ENCODE measurements at regions not wholly inside any gene's neighbourhood (a gene's known extent, or its start where the extent isn't known, plus 50 kb on each side); places are given as distances from the start of the nearest gene placed in this dataset.

GRCh38 chr16:25395528-25395927, 137.9 kb upstream of the ZKSCAN2 start:
- H3K4me1 ChIP-seq: no peaks in the 10 kb centered on the region
- TF ChIP-seq POLR2AphosphoS5 (IDR thresholded peaks at IDR 0.05): no peak
- no peak for TF ChIP-seq EP300 (IDR thresholded peaks at IDR 0.05)
- no peak for TF ChIP-seq POLR2A (IDR thresholded peaks at IDR 0.05; ENCODE audit: low read depth)
- TF ChIP-seq CTCF (IDR thresholded peaks at IDR 0.05): no peak
- H3K27me3 ChIP-seq: no peaks in the 10 kb centered on the region
- peaks cover 0 to 15% (median 1%) of the 10 kb centered on the region in 4 donors for H3K9me3 ChIP-seq
- no peak overlapping the region for H3K4me3 ChIP-seq
- H3K27ac ChIP-seq (replicated peaks in 1 of 4): no peak overlapping the region
- no peak for DNase-seq (ENCODE audit: extremely low spot score)
- intact Hi-C loops (cut with DNase I): no loop called here
- no peaks in the 10 kb centered on the region for H3K36me3 ChIP-seq

GRCh38 chr16:25390761-25391160, 133.1 kb upstream of the ZKSCAN2 start:
- H3K36me3 ChIP-seq: no peaks in the 10 kb centered on the region
- H3K27me3 ChIP-seq: peaks cover 0 to 7% (median 0%) of the 10 kb centered on the region in 4 donors
- intact Hi-C loops (cut with DNase I): no loop called here
- no peak overlapping the region for H3K27ac ChIP-seq (replicated peaks in 1 of 4)
- TF ChIP-seq CTCF (IDR thresholded peaks at IDR 0.05) (no peak), POLR2A (IDR thresholded peaks at IDR 0.05; ENCODE audit: low read depth) (no peak), POLR2AphosphoS5 (IDR thresholded peaks at IDR 0.05) (no peak), EP300 (IDR thresholded peaks at IDR 0.05) (no peak)
- H3K9me3 ChIP-seq: peaks cover 0 to 13% (median 1%) of the 10 kb centered on the region in 4 donors
- H3K4me3 ChIP-seq: no peak overlapping the region
- DNase-seq (ENCODE audit: extremely low spot score): no peak
- H3K4me1 ChIP-seq: no peaks in the 10 kb centered on the region

GRCh38 chr16:25374556-25374955, 116.9 kb upstream of the ZKSCAN2 start:
- no peak overlapping the region for H3K4me3 ChIP-seq
- H3K27ac ChIP-seq (replicated peaks in 1 of 4): no peak overlapping the region
- WGBS: 51% methylated on average over 4 of the region's 4 CpGs
- intact Hi-C loops (cut with DNase I): no loop called here
- H3K4me1 ChIP-seq: no peaks in the 10 kb centered on the region
- TF ChIP-seq EP300 (IDR thresholded peaks at IDR 0.05) (no peak), POLR2A (IDR thresholded peaks at IDR 0.05; ENCODE audit: low read depth) (no peak), POLR2AphosphoS5 (IDR thresholded peaks at IDR 0.05) (no peak), CTCF (IDR thresholded peaks at IDR 0.05) (no peak)
- DNase-seq (ENCODE audit: extremely low spot score): no peak
- no peaks in the 10 kb centered on the region for H3K36me3 ChIP-seq
- H3K27me3 ChIP-seq: no peaks in the 10 kb centered on the region
- H3K9me3 ChIP-seq: peaks cover 0 to 2% (median 0%) of the 10 kb centered on the region in 4 donors

- no peaks in the 10 kb centered on the region for H3K9me3 ChIP-seq
- 75% methylated on average over 2 of the region's 2 CpGs for WGBS
- TF ChIP-seq POLR2AphosphoS5 (IDR thresholded peaks at IDR 0.05): no peak
- TF ChIP-seq POLR2A (IDR thresholded peaks at IDR 0.05; ENCODE audit: low read depth): no peak
- TF ChIP-seq CTCF (IDR thresholded peaks at IDR 0.05): no peak
- TF ChIP-seq EP300 (IDR thresholded peaks at IDR 0.05): no peak
- H3K27me3 ChIP-seq: no peaks in the 10 kb centered on the region
- no peaks in the 10 kb centered on the region for H3K36me3 ChIP-seq
- H3K27ac ChIP-seq (replicated peaks in 1 of 4): no peak overlapping the region
- no peak overlapping the region for H3K4me3 ChIP-seq
- H3K4me1 ChIP-seq: no peaks in the 10 kb centered on the region
- intact Hi-C loops (cut with DNase I): no loop called here
- no peak for DNase-seq (ENCODE audit: extremely low spot score)
Observed at GRCh38 chr16:25372716-25373115, 115.1 kb upstream of the ZKSCAN2 start.

GRCh38 chr16:25371342-25371741, 113.7 kb upstream of the ZKSCAN2 start:
- no peak overlapping the region for H3K4me3 ChIP-seq
- no peaks in the 10 kb centered on the region for H3K36me3 ChIP-seq
- no peaks in the 10 kb centered on the region for H3K27me3 ChIP-seq
- no peak for TF ChIP-seq POLR2A (IDR thresholded peaks at IDR 0.05; ENCODE audit: low read depth)
- no peak for TF ChIP-seq CTCF (IDR thresholded peaks at IDR 0.05)
- TF ChIP-seq POLR2AphosphoS5 (IDR thresholded peaks at IDR 0.05): no peak
- no peak for TF ChIP-seq EP300 (IDR thresholded peaks at IDR 0.05)
- WGBS: 77% methylated on average over 6 of the region's 6 CpGs
- intact Hi-C loops (cut with DNase I): no loop called here
- no peak for DNase-seq (ENCODE audit: extremely low spot score)
- H3K9me3 ChIP-seq: no peaks in the 10 kb centered on the region
- H3K27ac ChIP-seq (replicated peaks in 1 of 4): no peak overlapping the region
- H3K4me1 ChIP-seq: no peaks in the 10 kb centered on the region
